ENCODE measurements at regions not wholly inside any gene's neighbourhood (a gene's known extent, or its start where the extent isn't known, plus 50 kb on each side); places are given as distances from the start of the nearest gene placed in this dataset.

DNA sequence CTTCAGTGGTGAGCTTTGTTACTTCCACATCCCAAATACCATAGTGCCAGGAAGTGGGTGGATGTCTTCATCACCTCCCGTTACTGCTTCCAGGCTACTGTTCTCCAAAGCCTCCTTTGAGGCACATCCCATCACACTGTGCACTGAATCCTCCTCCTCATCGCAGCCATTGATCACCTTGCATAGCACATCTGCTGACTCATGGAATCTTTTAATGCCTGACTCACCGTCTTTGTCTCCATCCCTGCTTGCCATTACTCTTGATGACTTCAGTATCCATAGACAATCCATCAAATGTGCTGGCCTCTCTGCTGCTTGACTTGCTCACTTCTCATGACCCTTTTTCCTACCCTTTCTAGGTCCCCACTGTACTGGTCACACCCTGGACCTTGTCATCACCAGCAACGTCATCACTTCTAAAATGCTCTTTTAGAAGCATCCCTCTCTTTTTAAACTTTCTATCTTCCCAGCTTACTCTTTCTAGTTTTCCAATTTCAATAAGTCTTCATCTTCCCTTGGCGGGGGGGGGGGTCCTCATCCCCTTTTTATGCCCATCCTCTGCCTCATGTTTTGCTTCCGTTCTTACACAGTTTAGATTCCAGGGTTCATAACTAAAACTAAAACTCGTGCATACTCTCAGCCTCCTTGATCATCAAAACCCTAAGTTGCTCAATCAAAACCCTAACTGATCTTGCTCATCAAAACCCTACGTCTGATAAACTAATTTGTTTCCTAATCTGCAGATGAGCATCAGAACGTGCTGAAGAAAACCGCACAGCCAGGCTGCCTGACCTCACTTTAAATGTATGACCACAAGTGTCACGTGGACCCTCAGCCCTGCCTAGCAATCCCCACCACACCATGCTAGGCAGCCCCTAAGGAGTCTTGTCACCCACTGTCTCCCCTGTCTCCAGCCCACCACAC is 289.7 kb upstream of the ZFHX3 start:
- TF ChIP-seq, protein P1, sequence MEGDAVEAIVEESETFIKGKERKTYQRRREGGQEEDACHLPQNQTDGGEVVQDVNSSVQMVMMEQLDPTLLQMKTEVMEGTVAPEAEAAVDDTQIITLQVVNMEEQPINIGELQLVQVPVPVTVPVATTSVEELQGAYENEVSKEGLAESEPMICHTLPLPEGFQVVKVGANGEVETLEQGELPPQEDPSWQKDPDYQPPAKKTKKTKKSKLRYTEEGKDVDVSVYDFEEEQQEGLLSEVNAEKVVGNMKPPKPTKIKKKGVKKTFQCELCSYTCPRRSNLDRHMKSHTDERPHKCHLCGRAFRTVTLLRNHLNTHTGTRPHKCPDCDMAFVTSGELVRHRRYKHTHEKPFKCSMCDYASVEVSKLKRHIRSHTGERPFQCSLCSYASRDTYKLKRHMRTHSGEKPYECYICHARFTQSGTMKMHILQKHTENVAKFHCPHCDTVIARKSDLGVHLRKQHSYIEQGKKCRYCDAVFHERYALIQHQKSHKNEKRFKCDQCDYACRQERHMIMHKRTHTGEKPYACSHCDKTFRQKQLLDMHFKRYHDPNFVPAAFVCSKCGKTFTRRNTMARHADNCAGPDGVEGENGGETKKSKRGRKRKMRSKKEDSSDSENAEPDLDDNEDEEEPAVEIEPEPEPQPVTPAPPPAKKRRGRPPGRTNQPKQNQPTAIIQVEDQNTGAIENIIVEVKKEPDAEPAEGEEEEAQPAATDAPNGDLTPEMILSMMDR (conservative IDR thresholded peaks at IDR 0.05; ENCODE audit: low read depth, low read length), result no peak
- no peak for TF ChIP-seq EZH2phosphoT487 (IDR thresholded peaks at IDR 0.05; ENCODE audit: borderline replicate concordance, low read length)

Measured in PC-3 (cell line).